AG08395 (cell line): ENCODE measurements at regions not wholly inside any gene's neighbourhood (a gene's known extent, or its start where the extent isn't known, plus 50 kb on each side); places are given as distances from the start of the nearest gene placed in this dataset.
"Not testable (repeated sequence)": the region's sequence is repeated elsewhere in the genome, so short reads cannot be mapped to it uniquely, and the experiment has no call there.

ENCODE experiments used
- DNase-seq: peaks from one replicate; pipeline ENCODE4 v3.0.0; 2012; ENCODE audit warnings: mixed read lengths, low spot score

DNA sequence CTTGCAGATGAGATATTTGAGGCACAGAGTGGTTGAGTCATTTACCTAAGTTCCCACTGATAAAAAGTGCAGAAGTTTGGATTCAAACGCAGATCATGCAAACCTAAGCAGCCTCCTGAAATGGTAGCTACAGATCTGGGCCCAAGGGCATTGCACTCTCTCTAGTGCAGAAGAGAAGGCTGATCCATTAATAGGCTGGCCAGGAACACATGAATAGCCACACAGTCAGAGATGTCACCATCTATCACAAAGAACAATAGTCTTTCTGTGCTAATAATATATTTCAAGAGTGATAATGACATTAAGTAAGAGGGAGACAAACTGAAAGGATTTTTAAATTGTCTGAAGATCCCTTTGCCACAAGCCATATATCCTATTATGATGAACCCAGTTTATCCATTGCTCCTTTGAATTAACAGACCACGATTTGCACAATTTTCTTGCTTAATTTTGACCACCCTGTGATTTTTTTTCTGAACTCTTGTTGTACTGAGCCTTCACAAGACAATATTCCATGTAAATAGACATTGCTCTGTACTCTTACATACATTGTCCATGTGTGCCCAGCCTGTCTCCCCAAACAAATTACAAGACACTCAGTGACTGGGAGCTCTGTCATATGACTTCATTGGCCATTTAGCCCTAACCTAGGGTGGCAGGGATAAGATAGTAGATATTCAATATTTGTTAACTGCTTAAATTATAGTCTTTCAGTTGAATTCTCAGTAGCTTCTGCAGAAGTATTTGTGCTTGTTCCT, 112.4 kb upstream of the RBPJ start:
- DNase-seq, result no peak

DNA sequence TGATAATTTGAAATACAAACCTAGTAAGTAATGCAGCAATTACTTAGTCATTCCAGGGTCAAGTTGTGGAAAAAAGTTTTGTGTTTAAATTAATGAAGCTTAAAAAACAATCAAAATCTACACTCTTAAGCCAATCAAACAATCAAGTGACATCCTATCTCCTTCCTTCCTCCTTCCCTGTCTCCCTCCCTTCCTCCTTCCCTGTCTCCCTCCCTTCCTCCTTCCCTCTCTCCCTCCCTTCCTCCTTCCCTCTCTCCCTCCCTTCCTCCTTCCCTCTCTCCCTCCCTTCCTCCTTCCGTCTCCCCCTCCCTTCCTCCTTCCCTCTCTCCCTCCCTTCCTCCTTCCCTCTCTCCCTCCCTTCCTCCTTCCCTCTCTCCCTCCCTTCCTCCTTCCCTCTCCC, 111.4 kb upstream of the RBPJ start:
- DNase-seq, result not testable (repeated sequence)

DNA sequence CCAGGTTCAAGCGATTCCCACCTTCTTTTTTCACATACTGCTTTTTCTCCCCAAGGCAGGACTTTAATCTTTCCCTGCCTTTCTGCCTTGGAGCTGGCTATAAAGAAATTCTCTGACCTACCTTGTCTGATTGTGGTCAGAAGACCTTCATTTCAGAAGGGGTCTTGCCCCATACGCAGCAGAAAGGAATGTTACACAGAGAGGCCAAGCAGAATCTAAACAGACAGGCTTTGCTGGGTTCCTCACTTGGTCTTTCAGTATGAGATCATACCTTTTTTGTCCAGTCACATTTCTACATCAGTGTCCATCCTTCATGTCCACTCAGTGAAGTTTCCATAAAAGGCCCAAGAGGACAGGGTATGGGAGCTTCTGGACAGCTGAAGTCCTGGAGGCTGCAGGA, 108.3 kb upstream of the RBPJ start:
- no peak for DNase-seq

DNA sequence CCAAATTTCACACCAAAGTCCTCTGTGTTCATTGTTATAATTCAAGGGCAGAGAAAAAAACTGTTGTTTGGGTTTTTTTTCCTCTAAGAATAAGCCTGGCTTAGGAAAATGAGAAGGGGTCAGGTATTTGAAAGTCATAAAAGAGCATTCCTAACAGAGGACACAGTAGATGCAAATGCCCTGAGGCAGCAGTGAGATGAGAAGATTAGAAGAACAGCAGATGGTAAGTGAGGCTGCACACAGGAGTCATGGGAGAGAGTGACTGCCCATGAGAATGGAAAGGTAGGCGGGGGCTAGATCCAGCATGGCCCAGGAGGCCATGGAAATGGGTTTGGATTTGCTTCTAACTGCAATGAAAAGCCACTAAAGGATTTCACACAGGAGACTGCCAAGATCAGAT, 107.5 kb upstream of the RBPJ start:
- DNase-seq, result no peak

DNA sequence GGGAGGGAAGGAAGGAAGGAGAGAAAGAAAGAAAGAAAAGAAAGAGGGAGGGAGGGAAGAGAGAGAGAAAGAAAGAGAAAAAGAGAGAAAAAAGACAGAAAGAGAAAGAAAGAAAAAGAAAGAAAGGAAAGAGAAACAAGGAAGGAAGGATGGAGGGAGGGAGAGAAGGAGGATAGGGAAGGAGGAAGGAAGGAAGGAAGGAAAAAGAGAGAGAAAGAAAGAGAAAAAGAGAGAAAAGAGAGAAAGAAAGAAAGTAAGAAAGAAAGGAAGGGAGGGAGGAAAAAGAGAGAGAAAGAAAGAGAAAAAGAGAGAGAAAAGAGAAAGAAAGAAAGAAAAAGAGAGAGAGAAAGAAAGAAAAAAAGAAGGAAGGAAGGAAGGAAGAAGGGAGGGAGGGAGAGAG, 105.8 kb upstream of the RBPJ start:
- no peak for DNase-seq

DNA sequence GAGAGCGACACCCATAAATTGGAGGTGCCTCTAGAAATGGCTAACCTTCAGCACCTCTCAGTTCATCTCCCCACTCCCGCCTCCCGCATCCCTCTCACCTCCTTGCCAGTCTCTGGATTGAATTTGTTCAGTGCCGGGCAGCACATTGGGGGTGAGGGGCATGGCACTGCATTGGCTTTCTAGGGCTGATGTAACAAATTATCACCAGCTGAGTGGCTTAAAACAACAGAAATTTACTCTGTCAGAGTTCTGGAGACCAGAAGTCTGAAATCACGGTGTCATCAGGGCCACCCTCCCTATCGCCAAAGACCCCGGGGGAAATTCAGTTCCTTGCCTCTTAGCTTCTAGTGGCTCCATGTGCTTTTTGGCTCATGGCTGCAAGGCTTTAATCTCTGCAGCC, 105.1 kb upstream of the RBPJ start:
- no peak for DNase-seq

DNA sequence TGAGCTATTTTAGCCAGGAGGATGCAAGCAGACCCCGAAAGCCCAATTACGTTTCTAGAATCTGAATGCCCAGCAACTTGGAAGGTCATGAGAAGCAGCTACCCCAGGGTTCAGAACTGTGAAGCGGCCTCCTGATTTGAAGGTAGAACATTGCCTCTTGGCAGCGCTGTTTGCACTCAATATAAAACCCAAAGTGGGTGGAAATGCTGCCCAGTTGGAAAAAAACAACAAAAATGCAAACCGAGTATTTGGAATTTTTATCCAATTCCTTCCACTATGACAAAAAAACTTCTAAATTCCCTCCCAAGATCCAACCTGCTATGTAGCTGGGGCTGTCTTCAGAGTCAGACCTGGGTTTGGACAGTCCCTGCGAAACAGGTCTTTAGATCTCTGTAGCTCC, 103.3 kb upstream of the RBPJ start:
- no peak for DNase-seq

DNA sequence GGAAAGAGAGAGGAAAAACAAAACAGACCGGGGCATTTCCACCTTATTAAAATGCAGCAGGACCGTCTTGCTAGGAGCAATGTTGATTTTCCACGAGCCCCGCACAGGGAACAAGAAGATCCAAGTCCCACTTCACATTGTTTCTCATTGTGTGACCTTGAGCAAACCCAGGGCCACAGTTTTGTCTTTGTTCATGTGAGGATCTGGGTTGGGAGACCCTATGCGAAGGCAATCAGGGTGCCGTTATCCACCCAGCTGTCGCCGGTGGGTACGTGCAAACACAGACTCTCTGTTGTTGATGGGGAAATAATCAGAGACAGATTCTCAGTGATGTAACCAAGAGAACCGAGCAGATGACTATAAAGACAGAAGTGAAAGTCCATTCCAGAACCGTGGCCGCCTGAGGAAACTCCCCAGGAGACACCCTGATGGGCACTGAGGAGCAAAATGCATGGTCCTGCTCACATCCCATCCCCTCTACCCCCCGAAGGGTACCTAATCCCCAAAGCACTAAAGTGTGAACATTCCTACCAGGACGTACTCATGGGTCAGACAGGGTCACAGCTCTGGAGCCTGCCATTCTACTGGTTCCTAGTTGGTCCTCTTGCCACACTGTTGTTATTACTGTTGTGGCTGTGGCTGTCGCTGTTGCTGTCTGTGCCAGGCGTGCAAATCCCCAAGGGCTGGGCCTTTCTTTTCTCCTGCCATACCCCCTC, 102.7 kb upstream of the RBPJ start:
- peak; percentile 70 for DNase-seq

DNA sequence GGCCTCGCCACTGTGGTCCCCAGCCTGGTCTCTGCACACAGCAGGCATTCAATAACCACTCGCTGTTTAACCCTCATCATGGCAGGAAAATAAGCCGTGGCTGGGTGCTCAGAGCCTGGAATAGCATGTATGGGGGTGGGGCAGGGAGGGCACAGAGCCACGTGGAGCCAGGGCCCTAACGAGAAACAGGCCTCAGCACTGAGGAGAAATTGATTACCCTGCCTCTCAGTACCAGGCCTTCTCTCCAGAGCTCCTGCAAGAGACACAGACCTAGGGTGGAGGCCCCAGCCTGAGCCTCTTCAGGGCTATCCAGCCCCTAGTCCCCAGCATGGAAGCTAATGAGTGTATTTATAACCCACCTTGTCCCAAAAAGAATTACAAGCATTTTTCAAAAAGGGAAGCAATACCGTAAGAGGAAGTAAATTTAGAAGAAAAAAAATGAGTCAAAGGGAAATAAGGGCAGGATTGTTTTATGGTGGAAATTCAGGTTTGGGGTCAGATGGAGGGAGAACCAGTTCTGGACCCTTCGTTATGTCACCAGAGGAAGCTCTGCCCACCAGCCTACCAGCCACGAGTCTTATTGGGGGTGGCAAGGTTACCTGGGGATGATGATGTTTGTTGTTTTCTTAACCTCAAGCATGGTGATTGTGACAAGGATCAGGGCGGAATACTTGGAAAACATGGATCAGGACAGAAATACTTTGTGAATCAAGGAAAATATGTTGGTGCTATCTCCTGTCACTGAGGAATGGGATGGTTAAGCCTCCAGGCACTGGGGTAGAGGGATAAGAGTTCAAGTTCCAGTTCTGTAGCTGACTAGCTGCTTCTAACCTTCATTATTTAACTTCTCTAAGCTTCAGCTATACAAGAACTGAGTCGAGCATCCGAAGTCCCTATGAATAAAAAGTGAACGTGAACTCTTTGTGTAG, 101.9 kb upstream of the RBPJ start:
- peak; percentile 14 for DNase-seq

DNA sequence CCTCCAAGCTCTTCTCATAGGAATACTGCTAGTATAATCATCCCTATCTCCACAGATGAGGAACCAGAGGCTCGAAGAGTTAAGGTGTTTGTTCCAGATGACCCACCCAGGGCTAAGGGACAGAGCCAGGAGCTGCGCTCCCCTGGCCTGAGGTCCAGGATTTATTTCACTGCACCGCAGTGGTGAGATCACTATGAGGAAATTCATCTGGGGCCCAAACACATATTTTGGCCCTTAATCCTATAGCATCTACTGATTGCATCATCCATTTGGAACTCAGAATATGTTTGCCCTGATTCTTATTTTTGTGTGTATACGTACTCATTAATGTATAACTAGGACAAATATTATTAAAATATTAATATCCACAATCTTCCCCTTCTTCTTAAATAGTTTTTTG, 100.1 kb upstream of the RBPJ start:
- peak; percentile 20 for DNase-seq

DNA sequence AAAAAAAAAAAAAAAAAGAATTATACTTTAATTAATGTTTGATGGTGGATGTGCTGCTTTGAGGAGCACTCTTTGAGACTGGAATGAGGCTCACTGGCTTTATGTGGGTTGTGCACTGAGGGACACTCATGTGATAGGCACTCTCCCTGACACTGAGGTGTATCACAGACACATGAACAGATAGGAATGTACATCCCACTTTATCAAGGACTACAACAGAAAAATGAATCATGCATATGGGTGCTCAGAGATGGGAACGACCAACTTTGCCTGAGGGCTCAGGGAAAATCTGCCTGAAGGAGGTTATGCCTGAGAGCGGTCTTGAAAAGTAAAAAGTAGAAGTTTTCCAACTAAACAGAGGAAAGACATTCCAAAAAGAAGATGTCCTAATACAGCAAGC, 97.7 kb upstream of the RBPJ start:
- peak; percentile 48 for DNase-seq

DNA sequence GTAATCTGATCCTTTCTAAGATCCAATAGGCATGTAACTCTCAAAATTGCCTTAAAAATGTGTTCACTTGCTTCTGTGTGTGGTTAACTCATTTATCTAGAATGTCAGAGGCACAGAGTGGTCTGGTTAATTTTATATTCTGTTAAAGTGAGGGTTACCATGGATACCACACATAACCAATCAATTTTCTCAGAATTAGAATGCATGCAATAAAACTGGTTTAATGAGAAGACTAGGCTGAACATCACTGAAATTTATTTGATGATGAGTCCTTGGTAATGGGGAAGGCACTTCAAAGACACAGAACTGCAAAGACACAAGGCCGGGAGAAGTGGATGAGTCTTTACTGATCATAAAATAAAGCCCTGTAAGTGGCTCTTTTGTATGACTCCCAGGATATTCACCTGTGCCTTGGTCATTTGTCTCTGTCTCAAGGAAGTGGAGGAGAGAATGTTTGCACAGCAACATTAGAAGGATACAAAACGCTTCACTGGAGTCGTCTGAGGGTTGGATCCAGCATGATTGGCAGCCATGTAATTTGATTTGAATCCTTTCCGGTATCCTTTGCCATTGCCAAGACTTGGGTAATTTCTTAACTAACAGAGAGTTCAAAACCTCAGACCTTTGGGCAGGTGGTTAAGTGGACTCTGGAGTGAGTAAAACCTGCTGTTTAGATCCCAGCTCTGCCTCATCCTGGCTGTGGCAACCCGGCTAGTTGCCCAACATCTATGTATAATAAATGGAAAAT, 94.0 kb upstream of the RBPJ start:
- DNase-seq, result no peak

DNA sequence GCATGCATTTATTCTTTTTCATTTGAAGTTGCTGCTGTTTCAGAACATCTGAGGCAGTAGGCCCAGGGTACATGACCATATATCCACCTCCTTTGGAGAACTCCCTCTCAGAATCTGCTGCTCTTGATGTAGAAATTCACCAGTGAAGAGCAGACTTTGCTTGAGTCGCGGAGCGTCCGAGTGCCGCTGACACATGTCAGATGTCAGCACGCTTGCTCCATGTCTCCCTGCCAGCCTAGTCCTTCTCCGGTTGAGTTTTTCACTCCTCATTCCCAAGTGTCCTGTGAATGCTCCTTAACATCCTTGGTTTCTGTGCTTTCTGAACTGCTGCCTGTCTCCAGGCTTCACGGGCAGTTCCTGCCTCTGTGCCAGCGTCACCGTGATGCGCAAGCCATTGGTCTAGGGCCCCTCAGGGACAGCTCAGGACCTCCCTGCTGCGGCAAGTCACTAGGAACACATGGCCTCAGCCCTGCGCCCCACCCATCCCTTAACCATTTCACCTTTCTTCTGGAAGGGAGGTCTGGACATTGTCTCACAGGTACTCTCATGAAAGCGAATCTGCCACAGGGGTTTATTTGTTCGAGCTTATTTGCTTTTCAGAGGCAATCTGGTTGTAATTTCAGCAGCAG, 93.1 kb upstream of the RBPJ start:
- DNase-seq, result no peak

DNA sequence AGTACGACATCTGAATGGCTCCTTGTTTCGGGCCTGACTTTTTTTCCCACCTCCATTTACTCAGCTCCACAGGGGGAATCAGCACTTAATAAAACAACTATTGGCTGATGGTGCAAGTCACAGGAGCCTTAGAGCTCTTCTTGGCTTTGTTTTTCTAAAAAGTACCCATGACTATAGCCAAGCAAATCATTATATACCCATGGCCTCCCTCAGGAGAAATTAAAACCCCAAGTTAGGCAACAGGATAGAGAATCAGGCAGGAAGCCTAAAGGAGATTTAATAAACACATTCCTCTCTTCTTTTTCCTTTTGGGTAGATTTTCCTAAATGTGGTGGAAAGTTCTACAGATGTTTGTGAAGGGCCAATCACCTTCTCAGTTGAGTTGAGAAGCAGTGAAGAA, 91.9 kb upstream of the RBPJ start:
- no peak for DNase-seq

DNA sequence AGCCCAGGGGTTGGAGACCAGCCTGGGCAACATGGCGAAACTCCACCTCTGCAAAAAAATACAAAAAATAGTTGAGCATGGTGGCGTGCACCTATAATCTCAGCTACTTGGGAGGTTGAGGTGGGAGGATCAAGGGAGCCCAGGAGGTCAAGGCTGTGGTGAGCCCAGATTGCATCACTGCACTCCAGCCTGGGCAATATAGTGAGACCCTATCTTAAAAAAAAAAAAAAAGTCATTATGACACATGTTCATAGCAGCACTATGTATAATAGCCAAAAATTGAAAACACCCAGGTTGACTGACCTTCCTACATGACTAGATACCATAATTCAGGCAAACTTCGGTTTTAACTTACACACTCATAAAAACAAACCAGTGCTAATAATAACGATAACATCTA, 90.8 kb upstream of the RBPJ start:
- no peak for DNase-seq

DNA sequence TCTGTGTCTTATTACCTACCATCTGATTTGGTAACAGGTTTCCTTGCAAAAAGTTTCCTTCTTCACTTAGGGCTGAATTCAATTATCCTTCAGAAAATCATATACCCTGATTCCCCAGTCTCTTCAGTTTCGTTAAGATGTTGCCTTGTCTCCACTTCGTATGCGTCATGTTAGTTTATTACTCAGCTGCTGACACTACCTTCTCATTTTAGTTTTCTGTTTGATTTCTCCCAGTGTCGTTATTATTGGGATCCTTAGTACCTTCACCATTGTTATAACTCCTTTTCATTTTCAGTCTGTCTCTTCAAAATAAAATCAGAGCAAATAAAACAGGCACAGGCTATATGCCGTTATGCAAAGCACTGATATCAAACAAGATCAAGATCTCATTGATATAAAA, 87.5 kb upstream of the RBPJ start:
- DNase-seq, result no peak

DNA sequence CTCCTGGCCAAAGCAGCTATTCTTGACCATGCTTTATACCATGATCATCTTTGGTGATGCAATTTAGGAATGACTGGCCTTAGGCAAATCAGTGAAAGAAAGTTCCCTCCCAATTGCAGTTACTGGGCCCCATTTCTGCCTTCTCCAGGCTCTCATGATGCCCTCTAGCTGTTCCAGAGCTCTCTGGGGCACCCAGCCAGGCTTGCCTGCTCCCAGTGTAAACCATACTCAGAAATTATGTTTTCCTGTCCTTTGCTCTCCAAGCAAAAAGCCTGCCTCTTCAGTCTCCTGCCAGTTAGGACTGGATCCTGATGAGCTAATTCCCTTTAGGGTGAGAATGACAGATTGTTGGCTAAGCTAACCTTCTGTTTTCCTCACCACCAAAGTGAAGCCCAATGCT, 85.3 kb upstream of the RBPJ start:
- DNase-seq, result peak; percentile 73

DNA sequence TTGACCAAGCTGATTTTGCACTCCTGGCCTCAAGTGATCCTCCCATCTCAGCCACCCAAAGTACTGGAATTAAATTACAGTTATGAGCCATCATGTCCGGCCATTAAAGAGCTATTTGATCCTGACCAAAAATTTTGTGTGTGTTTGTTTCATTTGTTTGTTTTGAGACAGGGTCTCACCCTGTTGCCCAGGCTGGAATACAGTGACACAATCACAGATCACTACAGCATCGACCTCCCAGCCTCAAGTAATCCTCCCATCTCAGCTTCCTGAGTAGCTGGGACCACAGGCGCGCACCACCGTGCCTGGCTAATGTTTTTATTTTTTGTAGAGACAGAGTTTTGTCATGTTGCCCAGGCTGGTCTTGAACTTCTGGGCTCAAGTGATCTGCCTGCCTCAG, 82.9 kb upstream of the RBPJ start:
- no peak for DNase-seq

DNA sequence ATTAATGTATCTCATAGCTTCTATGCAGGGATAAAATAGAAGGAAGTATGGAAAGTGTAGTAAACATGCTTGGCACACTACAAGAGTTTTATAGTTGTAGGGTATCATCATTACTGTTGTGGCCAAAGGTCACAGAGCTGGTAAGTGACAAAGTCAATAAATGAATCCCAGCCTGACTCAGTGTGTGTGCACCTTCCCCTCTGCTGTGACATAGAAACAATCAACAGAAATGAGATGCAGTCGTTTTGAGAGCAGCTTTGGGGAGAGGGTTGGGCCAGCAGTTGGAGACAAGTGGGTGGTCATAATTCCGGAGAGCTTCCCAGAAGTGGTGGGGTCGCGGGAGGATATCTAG, 82.4 kb upstream of the RBPJ start:
- DNase-seq, result no peak

DNA sequence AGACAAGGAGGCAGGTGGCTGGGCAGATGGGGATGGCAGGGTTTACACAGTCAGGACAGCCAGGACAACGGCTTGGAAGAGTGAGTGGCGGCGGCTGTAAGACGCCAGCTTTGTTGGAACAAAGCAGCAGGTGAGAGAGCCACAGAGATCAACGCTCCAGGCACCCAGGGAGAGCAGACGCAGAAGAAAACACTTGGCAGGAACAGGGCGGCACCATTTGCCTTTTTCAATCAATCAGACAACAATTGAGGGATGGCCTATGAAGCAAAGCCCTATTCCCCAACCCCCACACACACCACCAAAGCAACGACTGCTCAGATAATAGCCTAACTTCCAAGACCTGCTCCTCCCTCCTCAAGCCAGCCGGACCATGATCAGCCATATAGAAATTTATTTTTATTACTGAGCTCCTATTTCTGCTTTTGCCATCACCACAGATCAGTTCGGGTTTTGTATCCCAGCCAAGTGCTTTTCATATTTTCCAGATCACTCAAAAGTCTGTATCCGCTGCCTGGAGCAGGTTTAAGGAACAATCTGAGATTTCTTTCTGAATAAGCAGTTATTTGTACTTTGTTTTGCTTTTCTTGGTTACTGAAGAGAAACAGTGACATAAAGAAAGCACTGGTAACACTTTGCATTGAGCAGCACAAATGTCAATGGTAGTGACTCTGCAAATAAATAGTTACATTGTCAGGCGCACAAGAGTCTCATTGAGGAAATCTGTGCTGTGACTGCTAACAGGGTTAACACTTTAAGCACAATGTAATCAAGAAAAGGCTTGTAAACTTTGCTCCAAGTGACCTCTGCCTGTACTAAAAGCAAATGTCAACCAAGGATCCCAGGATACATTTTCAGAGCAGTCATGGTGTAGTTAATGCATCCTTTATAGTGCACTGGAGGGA, 81.8 kb upstream of the RBPJ start:
- DNase-seq, result peak; percentile 48

DNA sequence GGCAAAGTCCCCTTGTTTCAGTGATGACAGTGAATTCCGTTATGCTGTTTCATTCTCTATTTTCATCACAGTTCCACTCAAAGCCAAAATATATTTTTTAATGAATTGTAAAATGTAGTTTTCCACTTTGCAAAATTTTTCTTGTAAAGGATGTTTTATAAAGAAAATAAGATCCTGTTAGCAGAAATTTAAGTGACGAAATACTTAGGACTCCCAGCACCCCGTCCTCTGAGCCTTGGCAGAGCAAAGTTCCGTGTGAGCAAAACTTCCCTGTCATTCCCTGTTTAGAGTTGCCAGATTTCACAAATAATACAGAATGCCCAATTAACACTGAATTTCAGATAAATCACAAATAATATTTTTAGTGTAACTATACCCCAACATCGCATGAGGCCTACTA, 81.0 kb upstream of the RBPJ start:
- DNase-seq, result no peak
